ENCODE measurements at regions not wholly inside any gene's neighbourhood (a gene's known extent, or its start where the extent isn't known, plus 50 kb on each side); places are given as distances from the start of the nearest gene placed in this dataset.

DNA sequence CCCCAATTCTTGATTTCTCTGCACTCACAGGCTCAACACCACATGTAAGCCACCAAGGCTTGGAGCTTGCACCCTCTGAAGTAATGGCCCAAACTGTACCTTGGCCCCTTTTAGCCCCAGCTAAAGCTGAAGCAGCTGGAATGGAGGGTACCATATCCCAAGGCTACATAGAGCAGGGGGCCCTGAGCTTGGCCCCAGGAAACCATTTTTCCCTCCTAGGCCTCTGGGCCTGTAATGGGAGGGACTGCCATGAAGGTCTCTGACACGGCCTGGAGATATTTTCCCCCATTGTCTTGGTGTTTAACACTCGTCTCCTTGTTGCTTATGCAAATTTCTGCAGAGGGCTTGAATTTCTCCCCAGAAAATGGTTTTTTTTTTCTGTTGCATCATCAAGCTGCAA, 69.7 kb downstream of the SKA1 start:
- no peak for DNase-seq (ENCODE audit: low spot score)

DNA sequence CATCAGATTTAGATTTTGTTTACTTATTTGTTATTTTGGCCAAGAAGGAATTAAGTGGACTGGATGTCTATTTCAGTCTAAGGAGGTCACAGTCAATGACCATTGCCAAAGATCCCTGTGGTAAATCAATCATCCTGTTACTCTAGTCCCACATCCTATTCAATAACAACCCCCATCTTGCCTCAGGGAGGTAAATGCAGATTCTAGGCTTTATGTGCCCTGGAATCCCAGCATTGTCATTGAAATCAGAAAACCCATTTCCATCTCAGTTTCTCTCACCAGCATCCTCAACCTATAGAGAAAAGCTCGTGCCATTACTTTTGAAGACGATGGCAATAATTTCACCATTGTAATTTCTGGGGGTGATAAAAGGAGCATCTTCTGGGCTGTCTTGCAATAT, 71.8 kb downstream of the SKA1 start:
- DNase-seq (ENCODE audit: low spot score): no peak

DNA sequence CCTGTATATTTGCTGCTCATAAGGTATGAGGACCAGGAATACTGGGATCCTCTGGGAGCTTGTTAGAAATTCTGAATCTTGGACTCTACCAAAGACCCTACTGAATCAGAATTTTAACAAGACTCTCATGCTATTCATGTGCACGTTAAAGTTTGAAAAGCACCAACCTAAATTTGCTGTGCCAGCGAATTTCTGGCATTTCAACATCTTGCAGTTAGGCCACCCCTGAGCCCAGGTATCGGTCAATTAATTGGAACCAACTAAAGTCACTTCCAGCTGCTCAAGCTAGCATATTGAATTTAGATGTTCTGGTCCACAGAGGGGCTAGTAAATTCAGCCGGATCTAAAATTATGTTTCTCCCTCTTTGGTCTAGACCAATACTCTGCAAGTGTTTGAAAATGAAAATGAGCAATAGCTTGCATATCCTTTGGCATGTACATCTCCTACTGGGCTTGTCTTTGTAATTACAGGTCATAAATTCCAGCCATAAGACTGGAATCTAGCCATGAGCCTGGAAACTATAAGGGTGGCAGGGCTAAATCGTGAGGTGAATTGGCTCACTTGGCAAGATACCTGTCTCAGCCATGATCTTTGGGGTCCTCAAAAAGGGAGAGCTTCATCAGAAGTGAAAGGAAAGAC, 72.4 kb downstream of the SKA1 start:
- no peak for DNase-seq (ENCODE audit: low spot score)

DNA sequence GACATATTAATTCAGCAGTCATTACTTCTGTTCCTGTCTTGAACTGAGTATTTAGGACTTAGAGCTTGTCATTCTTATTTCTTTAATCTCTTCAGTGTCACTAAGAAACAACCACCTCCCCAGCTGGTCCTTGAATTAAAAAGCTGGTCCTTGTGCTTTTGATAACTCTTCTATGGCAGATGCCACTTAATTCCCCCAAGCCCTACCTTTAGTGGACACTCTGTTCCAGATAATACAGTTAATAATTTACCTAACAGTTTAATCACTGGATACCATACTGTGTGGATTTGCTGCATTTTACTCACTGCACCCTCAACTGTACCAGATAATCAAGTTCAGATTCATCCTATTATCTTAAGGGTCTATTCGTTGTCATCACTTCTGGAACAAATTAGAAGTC, 73.1 kb downstream of the SKA1 start:
- no peak for DNase-seq (ENCODE audit: low spot score)

DNA sequence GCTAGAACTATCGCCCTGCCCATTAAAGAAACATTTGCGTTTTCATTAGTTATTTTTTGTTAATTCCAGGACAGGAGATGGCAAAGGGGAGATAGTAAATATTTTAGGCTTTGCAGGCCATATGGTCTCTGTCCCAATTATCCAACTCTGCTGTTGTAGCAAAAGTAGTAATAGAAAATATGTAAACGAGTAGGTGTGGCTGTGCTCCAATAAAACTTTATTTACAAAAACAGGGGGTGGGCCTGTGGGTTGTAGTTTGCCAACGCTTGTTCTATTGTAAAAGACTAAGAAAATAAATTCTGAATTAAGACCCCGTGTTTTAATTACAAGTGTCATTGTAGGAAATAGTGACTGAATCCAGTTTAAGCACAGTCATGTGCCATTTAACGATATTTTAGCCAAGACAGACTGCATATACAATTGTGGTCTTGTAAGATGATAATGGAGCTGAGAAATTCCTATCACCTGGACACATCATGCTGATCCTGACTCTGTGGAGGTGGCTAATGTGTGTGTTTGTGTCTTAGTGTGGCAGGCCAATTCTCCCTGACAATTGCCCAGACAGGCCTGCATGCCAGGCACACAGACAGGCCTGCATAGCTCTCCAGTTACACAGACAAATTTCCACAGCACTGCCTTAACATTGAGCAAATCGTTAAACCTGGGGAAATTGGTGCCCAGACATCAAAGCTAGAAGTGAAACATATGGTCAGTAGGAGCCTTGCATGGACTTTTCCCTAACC, 76.4 kb downstream of the SKA1 start:
- no peak for DNase-seq (ENCODE audit: low spot score)

DNA sequence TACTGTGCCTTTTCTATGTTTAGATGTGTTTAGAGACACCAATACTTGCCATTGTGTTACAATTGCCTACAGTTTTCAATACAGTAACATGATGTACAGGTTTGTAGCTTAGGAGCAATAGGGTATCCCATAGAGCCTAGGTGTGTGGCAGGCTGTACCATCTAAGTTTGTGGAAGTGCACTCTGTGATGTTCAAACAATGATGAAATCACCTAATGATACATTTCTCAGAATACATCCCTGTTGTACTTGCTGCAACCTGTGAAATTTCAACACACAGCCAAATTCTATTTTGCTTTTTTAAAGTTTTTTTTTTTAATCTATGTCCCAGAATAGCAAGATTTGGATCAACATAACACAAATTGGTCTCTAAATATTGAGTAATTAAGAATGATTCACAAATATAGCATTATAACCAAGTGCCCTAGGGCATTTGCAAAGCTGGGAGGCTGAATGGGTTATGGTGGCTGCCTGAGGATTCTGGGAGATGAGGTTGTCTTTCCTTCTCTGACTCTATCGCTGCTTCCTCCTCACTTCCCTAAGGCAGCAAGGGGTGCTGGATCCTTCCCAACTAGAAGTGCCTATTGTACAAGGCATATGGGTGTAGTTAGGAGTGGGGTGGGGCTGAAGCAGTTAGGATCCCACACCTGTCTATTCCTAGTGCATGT, 78.3 kb downstream of the SKA1 start:
- no peak for DNase-seq (ENCODE audit: low spot score)

DNA sequence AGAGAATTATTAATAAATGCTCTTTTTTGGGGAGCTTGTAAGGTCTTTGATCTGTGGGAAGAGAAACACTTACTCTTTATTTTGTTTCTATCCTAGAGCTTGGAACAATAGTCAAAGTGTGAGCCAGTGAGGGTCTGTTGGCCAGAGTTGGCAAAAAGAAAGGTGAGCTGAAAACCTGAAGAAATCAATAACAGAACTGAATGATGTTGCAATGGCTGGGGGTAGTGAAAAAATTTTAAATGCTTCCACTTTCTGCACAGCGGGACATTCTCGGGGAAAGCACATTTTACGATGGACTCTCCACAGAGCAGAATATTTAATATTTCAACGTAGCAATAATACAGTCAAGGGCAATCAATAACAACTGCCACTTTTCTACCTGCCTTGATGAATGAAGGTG, 78.9 kb downstream of the SKA1 start:
- DNase-seq (ENCODE audit: low spot score): no peak

DNA sequence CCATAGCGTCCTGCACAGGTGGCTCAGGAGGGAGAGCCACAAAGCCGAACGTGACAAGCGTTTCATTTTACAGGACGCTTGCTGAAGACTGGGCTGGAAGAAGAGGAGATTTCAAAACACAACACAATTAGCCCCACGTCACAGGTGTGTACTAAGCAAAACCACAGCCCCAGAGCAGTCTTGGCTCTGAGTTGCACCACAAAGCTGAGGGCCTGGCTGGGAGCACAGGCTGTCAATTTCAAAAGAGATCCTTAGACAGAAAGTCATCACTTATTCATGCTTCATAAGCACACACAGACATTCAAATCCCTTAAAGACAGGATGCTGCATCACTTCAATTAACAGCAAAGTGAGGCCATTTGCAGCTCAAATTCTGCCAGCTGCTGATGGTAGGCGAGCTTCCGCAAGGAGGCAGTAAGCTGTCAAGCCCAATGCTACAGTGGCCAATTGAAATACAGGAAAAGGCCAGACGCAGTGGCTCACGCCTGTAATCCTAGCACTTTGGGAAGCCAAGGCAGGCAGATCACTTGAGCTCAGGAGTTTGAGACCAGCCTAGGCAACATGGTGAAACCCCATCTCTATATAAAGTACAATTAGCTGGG, 79.6 kb downstream of the SKA1 start:
- DNase-seq (ENCODE audit: low spot score): no peak

DNA sequence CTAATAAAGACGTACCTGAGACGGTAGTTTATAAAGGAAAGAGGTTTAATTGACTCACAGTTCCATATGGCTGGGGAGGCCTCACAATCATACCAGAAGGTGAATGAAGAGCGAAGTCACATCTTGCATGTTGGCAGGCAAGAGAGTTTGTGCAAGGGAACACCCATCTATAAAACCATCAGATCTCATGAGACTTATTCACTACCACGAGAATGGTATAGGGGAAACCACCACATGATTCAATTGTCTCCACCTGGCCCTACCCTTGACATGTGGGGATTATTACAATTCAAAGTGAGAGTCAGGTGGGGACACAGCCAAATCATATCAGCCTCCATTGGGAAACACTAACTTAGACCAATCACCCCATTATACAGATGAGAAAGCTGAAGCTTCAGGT, 81.4 kb downstream of the SKA1 start:
- no peak for DNase-seq (ENCODE audit: low spot score)

DNA sequence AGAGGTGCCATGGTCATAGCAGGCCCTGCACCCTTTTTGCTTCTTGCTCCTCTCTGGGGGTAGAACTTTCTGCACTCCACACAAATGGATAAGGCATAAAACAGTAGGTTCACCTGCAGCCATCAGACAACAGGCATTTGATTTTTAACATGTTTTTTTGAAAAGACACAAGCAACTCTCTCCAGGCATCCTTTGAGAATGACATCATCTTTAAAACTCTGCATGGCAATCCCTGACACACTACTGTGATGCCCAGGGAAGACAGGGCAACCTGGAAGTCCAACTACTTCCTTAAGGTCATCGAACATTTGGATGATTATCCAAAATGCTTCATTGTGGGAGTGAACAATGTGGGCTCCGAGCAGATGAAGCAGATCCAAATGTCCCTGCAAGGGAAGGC, 82.8 kb downstream of the SKA1 start:
- no peak for DNase-seq (ENCODE audit: low spot score)

DNA sequence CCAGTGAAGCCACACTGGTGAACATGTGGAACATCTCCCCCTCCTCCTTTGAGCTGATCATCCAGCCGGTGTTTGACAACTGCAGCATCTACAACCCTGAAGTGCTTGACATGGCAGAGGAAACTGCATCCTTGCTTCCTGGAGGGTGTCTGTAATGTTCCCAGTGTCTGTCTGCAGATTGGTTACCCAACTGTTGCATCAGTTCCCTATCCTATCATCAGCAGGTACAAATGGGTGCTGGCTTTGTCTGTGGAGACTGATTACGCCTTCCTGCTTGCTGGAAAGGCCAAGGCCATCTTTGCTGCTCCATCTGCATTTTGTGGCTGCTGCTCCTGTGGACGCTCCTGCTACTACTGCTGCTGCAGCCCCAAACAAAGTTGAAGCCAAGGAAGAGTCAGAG, 83.5 kb downstream of the SKA1 start:
- no peak for DNase-seq (ENCODE audit: low spot score)

DNA sequence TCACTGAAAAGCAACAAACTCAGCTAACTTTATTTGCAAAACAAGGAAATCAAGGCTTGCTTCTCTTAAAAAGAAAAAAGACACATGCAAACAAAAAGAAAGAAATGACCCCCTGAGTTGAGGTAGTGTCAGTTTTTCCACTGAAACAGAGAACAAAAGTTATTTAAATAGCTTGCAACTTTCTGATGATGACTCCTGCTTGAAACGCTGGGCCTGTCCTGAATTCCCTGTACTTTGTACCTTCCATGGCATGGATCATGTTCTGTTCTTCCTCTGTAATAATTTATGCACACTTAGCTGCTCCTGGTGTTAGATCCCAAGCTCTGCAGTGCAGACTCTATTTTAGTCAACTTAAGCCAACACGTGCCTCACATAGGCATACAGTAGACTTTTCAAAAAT, 84.0 kb downstream of the SKA1 start:
- no peak for DNase-seq (ENCODE audit: low spot score)

DNA sequence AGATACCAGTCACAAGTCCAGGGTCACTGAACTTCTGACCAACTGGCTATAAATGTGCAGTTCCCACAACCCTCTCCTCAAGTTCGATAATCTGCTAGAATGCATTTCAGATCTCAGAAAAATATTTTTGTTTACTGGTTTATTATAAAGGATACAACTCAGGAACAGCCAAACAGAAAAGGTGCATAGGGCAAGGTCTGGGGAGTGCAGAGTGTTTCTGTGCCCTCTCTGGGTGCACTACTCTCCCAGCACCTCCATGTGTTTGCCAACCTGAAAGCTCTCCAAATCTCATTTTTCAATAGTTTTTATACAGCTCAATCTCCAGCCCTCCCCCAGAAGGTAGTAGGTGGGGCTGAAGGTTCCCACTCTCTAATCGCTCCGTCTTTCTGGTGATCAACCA, 85.2 kb downstream of the SKA1 start:
- no peak for DNase-seq (ENCODE audit: low spot score)

DNA sequence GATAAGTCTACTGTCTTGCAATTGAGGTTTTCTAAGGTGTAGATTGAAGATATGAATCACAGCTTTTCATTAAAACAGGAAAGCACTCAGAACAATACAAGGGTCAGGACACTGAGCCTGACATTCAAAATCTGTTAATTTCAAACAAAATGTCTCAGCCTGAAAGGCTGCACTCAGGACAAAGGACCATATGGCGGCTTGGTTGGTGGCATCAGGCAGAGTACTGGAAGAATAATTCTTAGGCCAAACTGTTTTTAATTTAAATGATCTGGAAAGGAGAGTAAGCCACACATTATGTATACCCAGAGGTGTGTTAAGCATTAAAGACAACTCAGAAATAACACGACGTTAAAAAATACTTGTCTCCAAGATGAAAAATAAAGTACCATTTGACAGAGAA, 85.9 kb downstream of the SKA1 start:
- no peak for DNase-seq (ENCODE audit: low spot score)

DNA sequence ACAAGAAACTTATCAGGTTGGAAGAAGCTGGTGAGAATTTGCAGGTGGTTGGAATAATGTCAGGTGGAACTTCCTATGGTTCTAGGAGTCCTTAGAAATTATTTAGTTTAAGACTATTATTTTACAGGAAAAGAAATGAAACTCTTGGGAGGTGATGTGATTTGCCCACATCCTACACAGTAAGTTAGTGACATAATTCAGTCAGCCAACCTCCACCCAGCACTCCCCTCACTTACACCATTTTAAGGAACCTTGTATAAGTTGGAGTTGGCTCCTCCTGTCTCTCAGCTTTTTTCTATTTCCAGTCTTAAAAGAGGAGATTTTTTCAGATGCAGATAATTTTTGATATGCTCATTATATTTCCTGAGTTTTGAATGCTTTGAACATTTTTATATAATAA, 86.4 kb downstream of the SKA1 start:
- DNase-seq (ENCODE audit: low spot score): no peak

DNA sequence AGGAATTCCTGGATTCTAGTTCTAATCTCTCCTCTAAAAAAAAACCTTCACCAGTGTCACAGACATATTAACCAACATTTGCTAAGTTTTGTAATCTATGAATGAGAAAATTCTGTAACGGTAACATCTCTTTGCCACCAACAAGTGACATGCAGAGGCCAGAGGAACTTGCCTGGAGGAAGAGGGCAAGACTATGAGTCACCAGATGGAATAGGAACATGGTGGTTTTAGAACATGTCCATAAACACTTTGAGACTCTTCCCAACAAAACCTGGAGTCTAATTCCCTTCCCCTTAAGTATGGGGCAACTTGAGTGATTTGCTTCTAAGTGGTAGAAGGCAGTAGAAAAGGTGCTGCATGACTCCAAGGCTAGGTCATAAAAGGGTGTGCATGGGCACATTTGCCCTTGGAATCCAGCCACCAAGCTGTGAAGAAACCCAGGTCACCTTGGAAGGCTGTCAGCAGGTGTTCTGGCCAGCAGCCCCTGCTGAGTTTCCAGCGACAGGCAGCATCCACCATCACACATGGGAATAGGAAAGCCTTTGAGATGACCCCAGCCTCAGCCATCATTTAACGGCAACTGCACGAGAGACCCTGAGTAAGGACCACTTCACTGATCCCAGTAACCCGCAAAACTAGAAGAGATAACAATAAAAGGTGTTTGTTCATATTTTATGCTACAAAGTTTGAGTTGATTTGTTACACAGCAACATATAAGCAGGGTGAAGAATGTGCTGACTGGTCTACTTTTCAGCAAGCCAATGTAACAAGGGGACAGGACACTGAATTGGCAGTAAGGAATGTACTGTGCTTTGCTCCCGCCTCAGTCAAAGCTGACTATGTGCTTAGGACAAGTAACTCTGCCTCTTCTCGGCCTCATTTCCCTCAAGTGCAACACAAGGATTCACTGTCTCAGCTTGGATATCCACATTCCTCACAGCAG, 90.6 kb downstream of the SKA1 start:
- DNase-seq (ENCODE audit: low spot score): no peak

DNA sequence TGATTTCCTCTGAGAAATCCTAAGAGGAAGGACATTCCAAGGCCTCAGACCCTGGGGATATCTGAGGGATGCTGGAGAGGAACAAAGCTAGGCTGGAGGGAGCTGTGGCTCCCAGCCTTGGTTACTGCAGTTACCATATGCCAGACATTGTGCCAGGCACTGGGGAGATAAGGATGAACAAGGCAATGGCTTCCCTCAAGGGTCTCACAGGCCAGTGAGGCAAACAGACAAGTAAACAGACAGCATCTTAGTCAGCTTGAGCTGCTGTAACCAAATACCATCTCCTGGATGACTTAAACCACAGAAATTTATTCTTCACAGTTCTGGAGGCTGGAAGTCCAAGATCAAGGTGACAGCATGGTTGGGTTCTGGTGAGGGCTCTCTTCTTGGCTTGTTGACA, 91.8 kb downstream of the SKA1 start:
- DNase-seq (ENCODE audit: low spot score): no peak

DNA sequence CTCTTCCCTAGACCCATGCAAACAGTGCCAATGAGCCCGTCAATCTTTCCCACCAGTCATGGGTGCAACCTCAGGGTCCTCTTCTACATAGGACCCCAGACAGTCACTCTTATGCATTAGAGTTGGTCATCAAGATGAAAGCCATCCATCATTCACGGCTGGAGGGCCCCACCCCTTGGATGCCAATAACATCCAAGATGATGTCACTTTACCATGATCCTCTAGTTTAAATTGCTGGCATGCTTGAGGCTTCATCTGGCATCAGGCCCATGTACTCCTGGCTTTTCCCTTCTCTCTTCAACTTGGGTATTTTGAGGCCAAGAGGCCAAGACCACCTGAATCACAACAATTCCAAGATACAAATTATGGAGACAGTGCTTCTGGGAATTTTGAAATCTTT, 91.1 kb upstream of the MAPK4 start:
- no peak for DNase-seq (ENCODE audit: low spot score)

DNA sequence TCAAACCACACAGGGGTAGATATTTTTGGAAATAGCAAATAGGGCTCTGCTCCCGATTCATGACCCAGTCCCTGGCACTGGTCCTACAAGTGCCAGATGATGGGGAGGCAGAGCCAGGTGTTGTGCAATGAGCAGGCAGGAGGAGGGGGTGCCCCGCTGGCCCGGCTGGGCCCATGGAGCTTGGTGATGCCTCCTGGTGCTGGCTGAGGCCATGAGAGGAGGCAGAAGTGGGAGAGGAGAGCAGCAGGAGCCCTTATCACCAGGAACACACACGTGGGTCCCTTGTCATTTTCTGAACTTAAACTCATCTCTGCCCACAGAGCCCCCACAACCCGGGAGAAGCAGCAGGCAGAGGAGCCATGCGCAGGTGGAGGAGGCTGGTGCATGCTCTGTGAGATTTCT, 90.5 kb upstream of the MAPK4 start:
- no peak for DNase-seq (ENCODE audit: low spot score)

DNA sequence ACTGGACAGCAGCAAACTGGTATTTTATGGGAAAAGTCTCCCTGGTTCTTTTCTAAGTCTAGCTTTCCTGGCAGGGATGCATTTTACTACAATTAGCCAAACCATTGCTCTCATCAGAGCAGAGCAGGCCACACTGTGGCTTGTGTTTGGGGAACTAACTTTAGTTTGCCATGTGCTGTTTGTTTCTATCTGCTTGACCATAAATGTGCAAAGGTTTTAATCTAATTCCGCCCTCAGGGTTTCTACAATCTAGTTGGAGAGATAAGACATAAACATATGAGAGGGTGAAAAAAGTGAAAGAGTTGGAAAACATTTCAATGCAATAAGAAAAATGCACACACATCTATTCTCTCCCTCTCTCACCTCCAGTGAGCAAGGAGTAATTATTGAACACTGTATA, 86.9 kb upstream of the MAPK4 start:
- DNase-seq (ENCODE audit: low spot score): no peak

DNA sequence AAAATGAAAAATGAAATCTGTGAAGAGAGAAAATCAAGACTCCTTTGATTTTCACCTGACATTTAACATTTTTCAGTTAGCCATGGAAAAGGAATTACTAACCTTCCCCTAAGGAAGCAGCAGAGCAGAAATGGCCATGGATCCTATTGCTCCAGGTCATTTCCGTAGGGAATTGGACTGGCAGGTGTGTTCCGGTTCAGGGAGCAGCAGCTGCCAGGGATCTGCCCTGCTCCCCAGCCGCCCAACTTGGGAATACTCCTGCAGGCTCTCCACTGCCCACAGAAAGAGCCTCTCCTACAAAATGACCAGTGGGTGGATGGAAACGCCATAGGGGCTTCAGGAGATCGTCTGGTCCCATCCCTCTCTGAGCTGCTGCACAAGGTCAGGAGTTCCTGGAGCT, 86.0 kb upstream of the MAPK4 start:
- no peak for DNase-seq (ENCODE audit: low spot score)

Measured in A172 (cell line).